ENCODE measurements at regions not wholly inside any gene's neighbourhood (a gene's known extent, or its start where the extent isn't known, plus 50 kb on each side); places are given as distances from the start of the nearest gene placed in this dataset.

GRCh38 chr18:43827311-43827710, 550.0 kb upstream of the SYT4 start:
- no peaks in the 10 kb centered on the region for H3K36me3 Mint-ChIP-seq
- H3K9me3 Mint-ChIP-seq, result 0 out of 2 replicates have a peak, but pooled peaks cover 2% of the 10 kb centered on the region
- no peak for ATAC-seq
- POLR2A ChIA-PET, result interaction anchor here (0.6 kb wide), 1 partner anchor 129 kb away, joined by 3 read pairs; no protein-coding TSS in a partner anchor
- no peaks in the 10 kb centered on the region for H3K27me3 Mint-ChIP-seq (ENCODE audit: low read depth)
- CTCF ChIA-PET, result no interaction called here
- no peak for TF ChIP-seq PREB (CRISPR knock-in tag; IDR thresholded peaks at IDR 0.05; ENCODE audit: borderline replicate concordance)
- TF ChIP-seq E2F4 (CRISPR knock-in tag; IDR thresholded peaks at IDR 0.05; ENCODE audit: borderline replicate concordance, low read depth), result no peak
- no peak for TF ChIP-seq NR2C2 (CRISPR knock-in tag; IDR thresholded peaks at IDR 0.05)
- no peak for TF ChIP-seq CREB1 (CRISPR knock-in tag; IDR thresholded peaks at IDR 0.05)
- no peak for TF ChIP-seq ZNF121 (CRISPR knock-in tag; IDR thresholded peaks at IDR 0.05)
- TF ChIP-seq ZSCAN18 (CRISPR knock-in tag; IDR thresholded peaks at IDR 0.05), result no peak
- TF ChIP-seq ZNF281 (CRISPR knock-in tag; IDR thresholded peaks at IDR 0.05), result no peak
- no peak for TF ChIP-seq JAZF1 (CRISPR knock-in tag; IDR thresholded peaks at IDR 0.05)
- TF ChIP-seq ZNF396 (CRISPR knock-in tag; IDR thresholded peaks at IDR 0.05; ENCODE audit: borderline replicate concordance), result no peak
- no peak for TF ChIP-seq ZMAT4 (CRISPR knock-in tag; IDR thresholded peaks at IDR 0.05)
- TF ChIP-seq RELA (CRISPR knock-in tag; IDR thresholded peaks at IDR 0.05; ENCODE audit: borderline replicate concordance), result no peak
- no peak for TF ChIP-seq ZNF423 (CRISPR knock-in tag; IDR thresholded peaks at IDR 0.05)
- no peak overlapping the region for H3K27ac Mint-ChIP-seq
- no peak overlapping the region for H3K4me3 Mint-ChIP-seq
- no peak for DNase-seq (ENCODE audit: low spot score)
- peaks cover 16% of the 10 kb centered on the region; the same call in 1 of the 2 replicates for H3K4me1 Mint-ChIP-seq

- ChIA-PET POLR2A (no interaction called here), CTCF (no interaction called here)
- Mint-ChIP-seq H3K4me3 (no peak overlapping the region), H3K4me1 (peaks cover 14% of the 10 kb centered on the region; the same call in 1 of the 2 replicates), H3K9me3 (0 out of 2 replicates have a peak, but pooled peaks cover 2% of the 10 kb centered on the region), H3K27me3 (ENCODE audit: low read depth) (no peaks in the 10 kb centered on the region), H3K36me3 (no peaks in the 10 kb centered on the region), H3K27ac (no peak overlapping the region)
- no peak for ATAC-seq
- no peak for DNase-seq (ENCODE audit: low spot score)
- TF ChIP-seq ZNF317 (CRISPR knock-in tag; IDR thresholded peaks at IDR 0.05; ENCODE audit: borderline replicate concordance, low read depth), result no peak
- no peak for TF ChIP-seq SP1 (CRISPR knock-in tag; conservative IDR thresholded peaks at IDR 0.05)
- no peak for TF ChIP-seq ZNF263 (CRISPR knock-in tag; IDR thresholded peaks at IDR 0.05; ENCODE audit: low read depth)
- no peak for TF ChIP-seq IRF2 (CRISPR knock-in tag; IDR thresholded peaks at IDR 0.05; ENCODE audit: borderline replicate concordance, low read depth)
- no peak for TF ChIP-seq ZNF232 (CRISPR knock-in tag; IDR thresholded peaks at IDR 0.05)
- no peak for TF ChIP-seq NFATC4 (CRISPR knock-in tag; IDR thresholded peaks at IDR 0.05)
- no peak for TF ChIP-seq ZBTB21 (CRISPR knock-in tag; IDR thresholded peaks at IDR 0.05; ENCODE audit: borderline replicate concordance)
- no peak for TF ChIP-seq E2F5 (CRISPR knock-in tag; IDR thresholded peaks at IDR 0.05)
- no peak for TF ChIP-seq ATF1 (CRISPR knock-in tag; IDR thresholded peaks at IDR 0.05)
- TF ChIP-seq AR (CRISPR knock-in tag; IDR thresholded peaks at IDR 0.05), result no peak
- no peak for TF ChIP-seq CBFB (CRISPR knock-in tag; IDR thresholded peaks at IDR 0.05; ENCODE audit: low read depth)
- TF ChIP-seq ATF6 (CRISPR knock-in tag; IDR thresholded peaks at IDR 0.05), result no peak
These were observed 553.0 kb upstream of the SYT4 start for GRCh38 chr18:43830303-43830702.
